ENCODE measurements at regions not wholly inside any gene's neighbourhood (a gene's known extent, or its start where the extent isn't known, plus 50 kb on each side); places are given as distances from the start of the nearest gene placed in this dataset.

- in situ Hi-C loops (cut with MboI; ENCODE audit: low sequenced_read_pairs, unreplicated experiment) = loop anchor here (10.0 kb wide), 1 partner anchor 372 kb away; no protein-coding TSS in a partner anchor
- no peak for DNase-seq (ENCODE audit: low spot score)
- TF ChIP-seq, protein P1, sequence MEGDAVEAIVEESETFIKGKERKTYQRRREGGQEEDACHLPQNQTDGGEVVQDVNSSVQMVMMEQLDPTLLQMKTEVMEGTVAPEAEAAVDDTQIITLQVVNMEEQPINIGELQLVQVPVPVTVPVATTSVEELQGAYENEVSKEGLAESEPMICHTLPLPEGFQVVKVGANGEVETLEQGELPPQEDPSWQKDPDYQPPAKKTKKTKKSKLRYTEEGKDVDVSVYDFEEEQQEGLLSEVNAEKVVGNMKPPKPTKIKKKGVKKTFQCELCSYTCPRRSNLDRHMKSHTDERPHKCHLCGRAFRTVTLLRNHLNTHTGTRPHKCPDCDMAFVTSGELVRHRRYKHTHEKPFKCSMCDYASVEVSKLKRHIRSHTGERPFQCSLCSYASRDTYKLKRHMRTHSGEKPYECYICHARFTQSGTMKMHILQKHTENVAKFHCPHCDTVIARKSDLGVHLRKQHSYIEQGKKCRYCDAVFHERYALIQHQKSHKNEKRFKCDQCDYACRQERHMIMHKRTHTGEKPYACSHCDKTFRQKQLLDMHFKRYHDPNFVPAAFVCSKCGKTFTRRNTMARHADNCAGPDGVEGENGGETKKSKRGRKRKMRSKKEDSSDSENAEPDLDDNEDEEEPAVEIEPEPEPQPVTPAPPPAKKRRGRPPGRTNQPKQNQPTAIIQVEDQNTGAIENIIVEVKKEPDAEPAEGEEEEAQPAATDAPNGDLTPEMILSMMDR (IDR thresholded peaks at IDR 0.05; ENCODE audit: borderline replicate concordance, control extremely low read depth, extremely low read depth, insufficient read depth, missing control alignments) = no peak
Observed at GRCh38 chr4:186016796-186017195, 52.2 kb upstream of the TLR3 start.

GRCh38 chr4:186017801-186018200 is 51.2 kb upstream of the TLR3 start:
- no peak for DNase-seq (ENCODE audit: low spot score)
- in situ Hi-C loops (cut with MboI; ENCODE audit: low sequenced_read_pairs, unreplicated experiment) = loop anchor here (10.0 kb wide), 1 partner anchor 373 kb away; no protein-coding TSS in a partner anchor
- TF ChIP-seq, protein P1 (IDR thresholded peaks at IDR 0.05; ENCODE audit: borderline replicate concordance, control extremely low read depth, extremely low read depth, insufficient read depth, missing control alignments) = no peak

- TF ChIP-seq, protein P1 (IDR thresholded peaks at IDR 0.05; ENCODE audit: borderline replicate concordance, control extremely low read depth, extremely low read depth, insufficient read depth, missing control alignments) = no peak
- in situ Hi-C loops (cut with MboI; ENCODE audit: low sequenced_read_pairs, unreplicated experiment) = loop anchor here (10.0 kb wide), 1 partner anchor 373 kb away; no protein-coding TSS in a partner anchor
- DNase-seq (ENCODE audit: low spot score) = no peak
Observed at GRCh38 chr4:186018261-186018660, 50.7 kb upstream of the TLR3 start.

GRCh38 chr4:186018784-186019183 is 50.2 kb upstream of the TLR3 start:
- TF ChIP-seq, protein P1 (IDR thresholded peaks at IDR 0.05; ENCODE audit: borderline replicate concordance, control extremely low read depth, extremely low read depth, insufficient read depth, missing control alignments) = no peak
- in situ Hi-C loops (cut with MboI; ENCODE audit: low sequenced_read_pairs, unreplicated experiment) = loop anchor here (10.0 kb wide), 1 partner anchor 374 kb away; no protein-coding TSS in a partner anchor
- no peak for DNase-seq (ENCODE audit: low spot score)

All from GM13976 (cell line).